Upper lobe of left lung (tissue), 4 donors: ENCODE measurements at regions not wholly inside any gene's neighbourhood (a gene's known extent, or its start where the extent isn't known, plus 50 kb on each side); places are given as distances from the start of the nearest gene placed in this dataset.

Source experiments
- EP300 ChIP-seq, 4 donors: sonication (generic); formaldehyde crosslinking; IDR thresholded peaks; one replicate each; pipeline ENCODE4 v1.5.1; 2017; ENCODE audit warnings: antibody characterized with exemption in 4 of 4, control low read depth in 2 of 4
- POLR2A ChIP-seq, 4 donors: fragments of 450-650 bp; IDR thresholded peaks; one replicate each; pipeline ENCODE4 v1.5.1; 2016 to 2017; ENCODE audit warnings: antibody characterized with exemption in 4 of 4, mild to moderate bottlenecking in 2 of 4
- POLR2AphosphoS5 ChIP-seq, 2 donors: sonication (generic); formaldehyde crosslinking; IDR thresholded peaks; one replicate each; pipeline ENCODE4 v1.5.1; 2017; ENCODE audit warnings: antibody characterized with exemption in 2 of 2
- TF ChIP-seq, protein P1 (sequence below), 6 experiments: fragments of 450-650 bp in 4 of 6; fragments of 200-600 bp in 2 of 6; sonication (generic) in 2 of 6; IDR thresholded peaks; one replicate each; pipeline ENCODE4 v1.5.1; 2016 to 2019; ENCODE audit warnings: antibody characterized with exemption in 6 of 6

DNA sequence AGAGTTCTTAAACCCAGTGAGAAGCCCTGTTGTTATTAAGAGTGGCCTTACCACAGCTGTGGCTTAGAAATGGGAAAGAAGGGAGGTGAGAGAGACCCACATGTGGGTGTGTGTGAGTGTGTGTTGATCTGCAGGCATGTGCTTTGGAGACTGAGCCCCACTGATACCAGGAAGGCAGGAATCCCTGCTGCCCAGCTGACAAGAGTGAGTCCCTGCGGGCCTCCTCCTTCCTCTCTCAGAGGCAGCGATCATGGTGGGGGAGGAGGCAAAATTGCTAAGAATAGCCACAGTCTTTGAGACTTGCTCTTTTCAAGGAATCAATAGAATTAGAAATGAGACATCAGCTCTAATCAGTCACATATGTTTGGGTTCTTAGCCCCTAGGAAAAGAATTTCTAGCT is 87.0 kb upstream of the WARS2 start:
- TF ChIP-seq, protein P1, sequence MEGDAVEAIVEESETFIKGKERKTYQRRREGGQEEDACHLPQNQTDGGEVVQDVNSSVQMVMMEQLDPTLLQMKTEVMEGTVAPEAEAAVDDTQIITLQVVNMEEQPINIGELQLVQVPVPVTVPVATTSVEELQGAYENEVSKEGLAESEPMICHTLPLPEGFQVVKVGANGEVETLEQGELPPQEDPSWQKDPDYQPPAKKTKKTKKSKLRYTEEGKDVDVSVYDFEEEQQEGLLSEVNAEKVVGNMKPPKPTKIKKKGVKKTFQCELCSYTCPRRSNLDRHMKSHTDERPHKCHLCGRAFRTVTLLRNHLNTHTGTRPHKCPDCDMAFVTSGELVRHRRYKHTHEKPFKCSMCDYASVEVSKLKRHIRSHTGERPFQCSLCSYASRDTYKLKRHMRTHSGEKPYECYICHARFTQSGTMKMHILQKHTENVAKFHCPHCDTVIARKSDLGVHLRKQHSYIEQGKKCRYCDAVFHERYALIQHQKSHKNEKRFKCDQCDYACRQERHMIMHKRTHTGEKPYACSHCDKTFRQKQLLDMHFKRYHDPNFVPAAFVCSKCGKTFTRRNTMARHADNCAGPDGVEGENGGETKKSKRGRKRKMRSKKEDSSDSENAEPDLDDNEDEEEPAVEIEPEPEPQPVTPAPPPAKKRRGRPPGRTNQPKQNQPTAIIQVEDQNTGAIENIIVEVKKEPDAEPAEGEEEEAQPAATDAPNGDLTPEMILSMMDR (IDR thresholded peaks at IDR 0.05): no peak
- TF ChIP-seq POLR2AphosphoS5 (IDR thresholded peaks at IDR 0.05) (no peak), EP300 (IDR thresholded peaks at IDR 0.05) (no peak), POLR2A (IDR thresholded peaks at IDR 0.05) (no peak)
